ENCODE measurements at regions not wholly inside any gene's neighbourhood (a gene's known extent, or its start where the extent isn't known, plus 50 kb on each side); places are given as distances from the start of the nearest gene placed in this dataset.
A peak's percentile ranks its signal among the peaks of the same experiment; 100 is the strongest.
"Not testable (repeated sequence)": the region's sequence is repeated elsewhere in the genome, so short reads cannot be mapped to it uniquely, and the experiment has no call there.

DNA sequence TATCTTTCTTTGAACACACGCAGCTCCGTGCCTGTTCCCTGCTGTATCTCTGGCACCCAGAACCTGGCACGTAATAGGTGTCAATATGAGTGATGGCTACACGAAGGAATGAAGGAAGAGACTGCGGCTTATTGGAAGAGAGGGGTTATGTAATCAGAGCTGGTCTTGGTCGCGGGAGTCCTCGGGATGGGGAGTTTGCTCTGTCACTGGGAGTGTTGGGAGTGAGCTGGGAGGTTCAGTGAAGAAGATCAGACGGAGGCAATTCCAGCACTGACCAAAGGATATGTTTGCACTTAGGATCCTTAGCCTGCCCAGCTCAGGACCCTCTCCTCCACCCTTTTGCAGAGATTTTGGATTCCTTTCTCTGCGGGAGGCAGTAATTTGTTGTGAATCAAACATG, 709.1 kb downstream of the PTPRU start:
- no peak for DNase-seq

DNA sequence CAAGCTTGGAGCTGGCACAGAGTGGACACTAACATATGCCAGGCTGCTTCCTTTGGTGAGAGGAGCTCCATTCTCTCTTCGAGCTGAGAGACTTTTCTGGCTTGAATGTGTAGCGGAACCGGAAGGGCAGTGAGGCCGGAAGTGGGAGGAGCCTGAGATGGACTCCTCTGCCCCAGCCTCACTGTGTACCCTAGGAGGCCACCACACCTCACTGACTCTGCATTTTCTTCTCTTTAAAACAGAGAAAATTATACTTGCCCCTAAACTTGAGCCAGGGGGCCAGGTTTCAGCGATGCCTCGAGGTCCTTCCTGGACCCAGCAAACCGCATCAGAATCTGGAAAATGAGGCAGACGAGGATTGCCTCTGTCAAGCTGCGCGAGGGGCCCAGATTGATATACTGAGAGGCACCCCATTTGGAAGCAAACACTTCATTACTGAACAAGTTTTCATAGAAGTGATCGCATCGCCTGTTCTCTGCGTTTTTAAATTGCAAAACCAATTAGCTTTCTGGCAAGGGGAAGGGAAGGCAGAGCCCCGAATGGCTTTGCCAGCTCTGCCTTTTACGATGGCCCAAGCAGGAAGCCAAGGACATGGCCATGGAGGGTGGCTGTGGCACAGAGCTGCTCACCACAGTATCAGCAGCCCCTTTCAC, 708.1 kb downstream of the PTPRU start:
- DNase-seq = no peak

DNA sequence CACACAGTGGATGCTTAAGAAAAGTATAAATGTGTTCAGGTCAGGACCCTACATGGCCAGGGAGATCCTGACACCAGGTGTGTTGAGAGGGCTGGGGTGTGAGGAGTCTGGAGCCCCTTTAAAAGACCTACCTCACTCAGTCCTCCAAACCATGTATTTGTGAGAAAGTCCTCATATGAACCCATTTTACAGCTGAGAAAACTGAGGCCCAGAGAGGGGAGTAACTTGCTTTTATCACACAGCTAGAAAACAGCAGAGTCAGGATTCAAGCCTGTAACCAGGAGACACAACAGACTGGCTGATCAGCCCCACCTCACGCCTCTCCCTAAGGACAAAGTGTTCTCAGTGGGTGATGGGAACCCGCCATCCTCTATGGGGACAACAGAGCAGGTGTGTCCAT, 706.7 kb downstream of the PTPRU start:
- no peak for DNase-seq

DNA sequence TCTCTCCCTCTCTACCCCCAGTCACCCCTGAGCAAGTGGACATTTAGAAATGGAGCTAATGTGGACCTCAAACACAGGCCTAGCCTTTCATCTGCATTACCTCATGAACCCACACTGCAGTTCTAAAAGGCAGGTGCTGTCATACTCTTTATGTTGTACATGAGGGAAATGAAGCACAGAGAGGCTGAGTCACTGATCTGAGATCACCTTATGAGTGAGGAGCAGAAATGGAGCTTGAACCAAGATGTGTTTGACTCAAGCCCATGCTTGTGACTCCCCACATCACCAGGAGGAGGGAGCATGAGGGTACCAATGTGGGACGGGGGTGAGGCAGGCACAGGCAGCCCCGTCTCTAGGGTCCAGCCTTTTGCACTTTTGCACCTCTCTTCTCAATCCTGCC, 702.8 kb downstream of the PTPRU start:
- no peak for DNase-seq

DNA sequence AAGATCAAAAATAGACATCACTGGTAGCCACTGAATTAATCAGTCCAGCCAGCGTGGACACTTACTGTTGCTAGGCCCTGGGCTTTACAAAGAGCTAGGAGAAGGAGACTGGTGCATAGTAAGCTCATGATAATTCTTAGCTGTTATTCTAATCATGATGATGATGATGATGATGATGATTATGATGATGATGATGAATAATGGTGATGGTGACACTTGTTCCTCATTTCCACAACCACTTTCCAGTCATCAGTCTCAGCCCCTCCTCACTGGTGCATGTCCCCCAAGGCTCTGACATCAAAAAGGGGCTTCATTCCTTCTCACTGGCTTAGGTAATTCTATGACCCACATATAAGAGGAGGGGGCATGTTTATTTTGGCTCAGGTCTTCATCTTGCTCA, 701.0 kb downstream of the PTPRU start:
- DNase-seq = no peak

DNA sequence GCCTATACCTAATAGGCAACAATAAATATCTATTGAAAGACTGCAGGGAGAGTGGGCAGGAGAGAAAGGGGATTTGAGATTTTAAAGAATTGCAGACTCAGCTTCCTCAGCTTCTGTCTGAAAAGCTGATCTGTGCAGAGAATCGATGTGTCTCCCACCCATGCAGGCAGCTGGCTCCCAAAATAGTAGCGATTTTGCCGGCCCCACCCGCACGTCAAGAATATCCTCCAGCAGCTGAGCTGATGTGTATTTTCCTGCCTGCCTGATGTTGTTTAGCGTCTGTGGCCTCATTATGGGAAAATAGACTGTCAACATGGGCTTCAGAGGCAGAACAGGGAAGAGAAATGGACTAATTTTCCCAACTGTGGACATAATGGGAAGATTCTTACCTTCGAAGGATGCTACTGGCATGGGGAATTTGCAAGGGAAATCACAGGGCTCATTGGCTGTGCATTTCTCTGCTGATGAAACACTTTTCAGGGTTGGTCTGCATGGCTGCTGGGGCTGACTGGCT, 699.8 kb downstream of the PTPRU start:
- no peak for DNase-seq

DNA sequence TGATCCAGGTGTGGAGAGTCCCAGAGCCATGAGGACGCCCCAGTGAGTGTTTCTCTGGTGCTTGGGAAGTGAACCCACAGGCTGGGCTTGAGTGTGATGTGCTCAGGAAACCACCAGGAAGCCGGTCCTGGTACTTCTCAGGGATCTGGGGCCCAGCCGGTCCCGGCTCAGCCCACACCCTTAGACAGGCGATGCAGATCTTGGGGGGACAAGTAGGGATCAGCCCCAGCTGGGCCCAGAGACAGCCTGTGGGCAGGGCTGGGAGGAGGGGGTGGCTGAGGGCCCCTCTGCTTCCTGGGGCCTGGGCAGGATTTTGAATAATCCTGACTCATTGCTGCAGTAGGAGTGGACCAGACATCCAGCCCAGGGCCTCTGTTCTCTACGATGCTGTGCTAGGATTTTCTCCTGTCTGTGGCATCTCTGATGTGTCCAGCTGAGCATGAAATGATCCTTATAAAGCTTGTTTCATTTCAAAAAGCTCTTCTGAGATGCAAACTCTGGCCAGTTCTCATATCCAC, 698.0 kb downstream of the PTPRU start:
- no peak for DNase-seq

DNA sequence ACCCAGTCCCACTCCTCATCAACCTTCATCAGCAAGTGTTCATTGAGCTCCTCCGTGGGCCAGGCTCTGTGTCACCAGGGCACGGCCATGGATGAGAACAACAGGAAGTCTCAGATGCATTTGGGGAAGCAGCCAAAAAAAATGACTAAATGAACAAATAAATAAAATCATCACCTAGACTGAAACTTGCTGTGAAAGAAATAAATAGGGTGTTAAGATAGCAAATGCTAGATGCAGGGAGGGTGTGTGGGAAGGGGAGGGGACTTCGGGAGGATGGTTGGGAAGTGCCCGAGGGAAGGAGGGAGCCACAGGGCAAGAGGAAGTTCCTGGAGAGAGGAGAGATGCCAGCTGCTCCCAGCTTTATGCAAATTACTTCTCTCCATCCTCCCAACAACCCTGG, 696.7 kb downstream of the PTPRU start:
- DNase-seq = no peak

DNA sequence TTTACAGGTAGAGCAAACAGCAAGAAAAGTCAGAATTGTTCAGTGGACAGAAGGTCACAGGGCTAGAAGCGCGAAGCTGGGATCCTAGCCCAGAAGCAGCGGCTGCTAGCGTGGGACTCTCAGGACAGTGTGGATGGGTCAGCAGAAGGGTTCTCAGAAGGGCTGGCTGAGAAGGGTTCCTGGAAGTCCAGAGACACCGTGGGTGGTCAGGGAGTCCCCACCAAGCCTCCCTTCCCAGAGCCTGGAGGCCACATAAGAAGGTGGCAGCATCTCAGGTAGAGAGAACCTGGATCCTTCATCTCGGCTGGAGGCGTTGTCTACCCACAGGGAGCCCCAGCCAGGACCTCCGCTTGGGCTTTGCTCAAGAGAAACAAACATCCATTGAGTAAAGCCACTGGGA, 696.3 kb downstream of the PTPRU start:
- no peak for DNase-seq

DNA sequence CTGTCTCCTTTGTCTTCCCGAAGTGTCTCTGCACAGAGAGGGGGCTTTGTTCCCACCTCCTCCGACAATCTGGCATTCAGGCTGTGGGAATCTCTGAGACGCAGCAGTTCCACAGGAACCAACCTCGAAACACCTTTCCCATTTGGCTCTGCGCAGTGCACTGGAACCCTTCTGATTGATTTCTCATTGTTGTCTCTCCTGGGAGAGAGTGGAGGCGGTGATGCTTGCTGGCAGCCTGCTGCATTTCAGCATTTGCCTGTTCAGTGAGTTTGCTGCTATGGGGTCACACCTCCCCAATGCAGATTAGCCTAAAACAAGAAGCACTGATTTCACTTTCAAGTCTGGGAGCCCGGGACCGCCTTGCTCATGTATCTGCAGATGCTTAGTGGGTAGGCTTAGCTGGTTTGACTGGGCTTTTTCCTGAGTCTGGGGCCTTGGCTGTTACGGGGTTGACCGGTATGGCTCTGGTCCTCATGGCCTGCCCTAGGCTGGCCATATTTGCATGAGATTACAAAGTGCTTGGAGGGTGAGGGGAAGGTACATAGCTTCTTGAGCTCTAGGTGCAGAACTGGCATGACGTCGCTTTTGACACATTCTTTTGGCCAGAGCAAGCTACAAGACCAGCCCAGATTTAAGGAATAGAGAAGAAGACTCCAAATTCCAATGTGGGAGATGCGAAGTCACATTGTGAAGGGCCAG, 695.3 kb downstream of the PTPRU start:
- DNase-seq = no peak

DNA sequence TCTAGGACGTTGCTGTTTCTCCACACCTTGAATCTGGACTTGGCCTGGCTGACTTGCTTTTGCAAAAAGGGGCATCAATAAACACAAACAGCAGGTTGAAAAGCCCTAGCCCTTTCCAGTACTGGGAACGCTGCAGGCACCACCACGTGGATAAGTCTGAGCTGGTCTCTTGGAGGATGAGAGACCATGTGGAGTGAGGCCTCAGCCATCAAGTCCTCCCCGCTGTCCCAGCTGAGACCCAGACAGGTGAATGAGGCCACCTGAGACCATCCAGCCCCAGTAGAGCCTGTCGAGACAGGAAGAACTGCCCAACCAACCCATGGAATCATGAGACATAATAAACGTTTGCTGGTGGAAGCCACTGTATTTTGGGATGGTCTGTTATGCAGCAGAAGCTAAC, 688.7 kb downstream of the PTPRU start:
- no peak for DNase-seq

DNA sequence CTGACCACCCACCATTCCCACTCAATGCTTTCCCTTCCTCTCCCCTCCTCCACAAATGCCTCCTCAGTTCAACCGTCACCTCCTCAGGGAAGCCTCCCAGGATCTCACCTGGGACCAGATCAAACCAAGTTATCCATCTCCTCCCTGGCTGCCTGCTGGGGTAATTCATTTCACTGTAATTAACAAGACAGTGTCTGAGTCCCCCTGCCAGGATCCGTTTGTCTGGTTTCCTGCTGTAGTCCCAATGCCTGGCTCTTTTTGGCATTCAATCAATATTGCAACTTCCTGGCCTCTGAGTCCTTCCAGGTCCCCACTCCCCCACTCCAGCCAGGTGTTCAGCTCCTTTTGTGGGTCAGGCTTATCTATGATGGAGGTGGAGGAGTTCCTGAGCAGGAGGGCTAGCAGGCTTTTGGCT, 687.7 kb downstream of the PTPRU start:
- DNase-seq = no peak

DNA sequence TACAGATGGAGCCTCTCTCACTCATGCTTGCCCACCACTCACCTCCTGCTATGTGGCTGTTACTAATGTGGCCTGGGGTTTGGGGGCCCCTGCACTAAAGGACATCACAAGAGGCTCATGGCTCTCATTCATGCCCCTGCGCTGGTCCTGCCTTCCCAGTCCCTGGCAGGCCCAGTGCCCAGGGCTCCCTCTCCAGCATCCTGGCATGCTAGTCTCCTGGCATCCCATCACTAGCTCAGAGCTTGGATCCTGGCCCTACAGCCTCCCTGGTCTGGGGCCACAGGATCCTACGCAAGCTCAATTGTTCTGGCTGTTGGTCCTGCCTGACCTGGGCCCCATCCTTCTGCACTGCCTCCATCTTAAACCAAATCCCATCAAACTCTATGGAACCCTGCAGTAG, 685.4 kb downstream of the PTPRU start:
- no peak for DNase-seq

DNA sequence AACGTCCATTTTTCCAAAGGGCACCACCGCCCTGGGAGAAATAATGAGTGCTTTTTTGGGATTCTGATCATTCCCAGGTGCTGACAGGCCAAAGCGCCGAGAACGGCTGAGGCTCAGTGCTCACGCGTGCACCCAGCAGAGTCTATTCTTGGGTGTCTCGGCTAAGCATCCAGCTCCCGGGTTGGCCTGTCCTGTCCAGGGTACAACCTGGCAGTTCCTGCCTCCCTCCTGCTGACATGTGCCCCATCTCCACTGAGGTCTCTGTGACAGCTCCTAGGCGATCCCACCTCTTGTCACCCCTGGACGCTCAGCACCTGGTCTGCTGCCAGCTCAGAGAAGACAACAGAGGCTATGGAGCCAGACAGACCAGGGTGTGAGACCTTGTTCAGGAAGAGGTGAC, 684.5 kb downstream of the PTPRU start:
- no peak for DNase-seq

DNA sequence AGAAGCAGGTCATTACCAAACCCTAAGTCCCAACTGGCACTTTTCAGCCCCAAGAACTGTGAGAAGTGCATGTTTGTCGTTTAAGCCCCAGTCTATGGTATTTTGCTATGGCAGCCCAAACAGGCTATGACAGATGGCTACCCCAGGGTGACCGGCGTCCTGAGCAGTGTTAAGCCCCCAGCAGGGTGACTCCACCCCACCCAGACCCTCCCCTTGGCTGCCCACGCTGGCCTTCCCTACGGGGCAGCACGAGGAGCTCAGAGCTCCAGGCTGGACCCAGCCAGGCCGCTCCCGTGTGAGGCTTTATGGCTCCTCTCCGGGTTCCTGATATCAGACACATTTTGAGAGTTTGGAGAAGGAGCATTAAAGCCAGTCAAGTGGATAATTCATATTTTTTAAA, 684.0 kb downstream of the PTPRU start:
- no peak for DNase-seq

DNA sequence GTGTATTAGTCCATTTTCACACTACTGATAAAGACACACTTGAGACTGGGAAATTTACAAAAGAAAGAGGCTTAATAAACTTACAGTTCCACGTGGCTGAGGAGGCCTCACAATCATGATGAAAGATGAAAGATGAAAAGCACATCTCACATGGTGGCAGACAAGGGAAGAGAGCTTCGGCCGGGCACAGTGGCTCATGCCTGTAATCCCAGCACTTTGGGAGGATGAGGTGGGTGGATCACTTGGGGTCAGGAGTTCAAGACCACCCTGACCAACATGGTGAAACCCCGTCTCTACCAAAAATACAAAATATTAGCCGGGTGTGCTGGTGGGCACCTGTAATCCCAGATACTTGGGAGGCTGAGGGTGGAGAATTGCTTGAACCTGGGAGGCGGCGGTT, 682.7 kb downstream of the PTPRU start:
- not testable (repeated sequence) for DNase-seq

DNA sequence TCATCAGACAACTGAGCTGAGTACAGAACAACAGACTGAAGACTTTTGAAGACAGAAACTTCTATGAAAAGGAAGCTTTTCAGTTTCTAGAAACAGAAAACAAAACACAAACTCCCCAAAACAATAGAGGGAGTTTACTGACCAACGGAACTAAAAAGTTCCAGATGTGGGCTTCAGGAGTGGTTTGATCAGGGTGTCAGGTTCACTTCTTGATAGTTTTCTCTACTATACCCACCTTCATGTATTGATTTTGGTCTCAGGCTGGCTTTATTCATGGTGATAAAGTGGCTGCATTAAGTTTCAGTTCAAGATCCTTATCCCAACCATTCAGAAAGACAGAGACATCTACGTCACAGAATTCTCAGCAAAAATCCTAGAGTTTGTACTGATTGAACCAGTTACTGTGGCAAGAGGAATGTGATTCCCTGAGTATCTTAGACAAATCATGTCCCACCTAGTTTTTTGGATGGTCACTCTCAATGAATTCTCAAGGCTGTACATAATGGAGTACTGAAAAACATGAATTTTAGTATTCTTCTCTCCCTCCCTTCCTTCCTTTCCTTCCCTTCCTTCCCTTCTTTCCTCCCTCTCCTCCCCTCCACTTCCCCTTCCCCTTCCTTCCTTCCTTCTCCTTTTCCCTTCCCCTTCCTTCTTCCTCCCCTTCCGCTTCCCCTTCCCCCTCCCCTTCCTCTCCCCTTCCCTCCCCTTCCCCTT, 680.5 kb downstream of the PTPRU start:
- DNase-seq = no peak

DNA sequence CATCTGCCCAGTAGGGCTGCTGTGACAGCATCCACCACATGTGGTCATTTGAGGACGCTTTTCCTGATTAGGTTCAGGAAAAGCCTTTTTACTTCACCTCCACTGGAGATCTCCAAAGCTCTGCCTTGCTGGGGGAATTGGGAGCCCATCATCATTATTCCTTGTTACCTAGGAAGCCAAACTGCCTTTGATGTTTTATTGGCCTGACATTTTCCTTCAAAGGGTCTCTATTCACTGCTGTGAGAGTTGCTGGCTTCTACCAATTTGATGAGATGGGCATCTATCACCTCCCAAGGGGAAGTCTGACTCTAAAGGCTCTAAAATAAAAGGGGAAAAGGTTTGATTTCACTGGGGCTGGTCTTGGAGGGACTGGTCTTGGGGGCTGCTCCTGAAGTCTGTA, 678.6 kb downstream of the PTPRU start:
- DNase-seq = no peak

DNA sequence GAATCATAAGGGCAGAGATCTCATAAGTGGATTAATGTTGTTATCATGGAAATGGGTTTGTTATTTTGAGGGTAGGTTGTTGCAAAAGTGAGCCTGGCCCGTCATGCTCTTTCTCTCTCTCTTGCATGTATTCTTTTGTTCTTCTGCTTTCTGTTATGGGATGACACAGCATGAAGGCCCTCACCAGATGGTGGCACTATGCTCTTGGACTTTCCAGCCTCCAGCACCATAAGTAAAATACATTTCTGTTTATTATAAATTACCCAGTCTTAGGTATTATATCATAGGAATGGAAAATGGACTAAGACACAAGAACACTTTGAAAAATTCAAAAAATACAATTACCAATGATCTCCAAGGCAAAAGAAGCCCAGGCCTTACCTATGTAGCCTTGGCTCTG, 676.1 kb downstream of the PTPRU start:
- DNase-seq = peak; percentile 25

DNA sequence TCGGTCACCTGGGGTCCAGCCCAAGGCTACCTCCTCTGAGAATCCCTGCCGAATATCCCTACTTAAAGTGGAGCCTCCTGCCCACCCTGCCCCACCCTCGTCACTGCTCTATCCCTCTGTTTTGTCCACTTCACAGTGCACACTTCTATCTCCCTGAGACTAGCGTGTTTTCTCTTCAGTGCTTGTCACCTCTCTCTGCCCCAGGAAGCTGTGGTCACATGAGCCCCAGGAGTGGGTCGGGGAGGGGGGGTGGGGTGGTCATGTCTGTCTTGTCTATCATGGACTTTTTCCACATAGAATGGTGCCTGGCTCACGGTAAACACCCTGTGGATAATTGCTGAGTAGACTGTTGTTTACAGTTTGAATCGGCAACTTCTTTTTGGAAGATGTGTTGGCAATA, 673.6 kb downstream of the PTPRU start:
- DNase-seq = no peak

DNA sequence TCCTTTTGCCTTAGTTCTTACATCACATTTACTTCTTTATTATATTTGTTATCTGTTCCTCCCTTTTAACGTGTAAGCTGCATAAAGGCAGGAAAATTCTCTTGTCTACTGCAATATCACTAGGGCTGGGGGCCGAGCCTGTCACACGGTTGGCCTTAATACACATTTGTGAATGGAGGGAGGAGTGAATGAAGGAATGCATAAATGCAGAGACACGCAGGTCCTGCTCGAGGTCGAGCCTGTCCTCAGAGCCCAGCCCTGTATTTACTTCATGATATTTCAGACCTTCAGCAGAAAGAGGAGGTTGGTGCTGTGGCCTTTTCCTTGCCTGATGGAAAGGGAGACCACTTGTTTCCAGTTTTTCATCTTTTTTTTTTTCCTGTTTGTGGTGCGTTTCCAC, 671.3 kb downstream of the PTPRU start:
- no peak for DNase-seq

DNA sequence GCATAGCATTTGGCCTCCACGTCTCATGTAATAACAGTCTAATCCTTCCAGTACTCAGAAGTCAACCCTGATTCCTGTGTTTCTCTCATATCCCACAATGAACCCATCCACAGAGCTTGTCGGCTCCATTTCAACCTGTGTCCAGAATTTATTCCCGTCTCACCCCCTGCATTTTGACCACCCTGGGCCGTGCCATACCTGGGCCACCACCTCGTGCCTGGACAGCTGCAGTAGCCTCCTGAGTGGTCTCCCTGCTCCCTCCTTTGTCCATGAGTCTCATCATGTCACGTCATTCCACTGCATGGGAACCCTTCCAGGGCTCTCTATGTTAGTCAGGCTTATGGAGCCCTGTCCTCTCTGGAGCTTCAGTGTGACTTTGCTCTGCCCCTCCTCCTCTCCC, 670.6 kb downstream of the PTPRU start:
- DNase-seq = no peak

DNA sequence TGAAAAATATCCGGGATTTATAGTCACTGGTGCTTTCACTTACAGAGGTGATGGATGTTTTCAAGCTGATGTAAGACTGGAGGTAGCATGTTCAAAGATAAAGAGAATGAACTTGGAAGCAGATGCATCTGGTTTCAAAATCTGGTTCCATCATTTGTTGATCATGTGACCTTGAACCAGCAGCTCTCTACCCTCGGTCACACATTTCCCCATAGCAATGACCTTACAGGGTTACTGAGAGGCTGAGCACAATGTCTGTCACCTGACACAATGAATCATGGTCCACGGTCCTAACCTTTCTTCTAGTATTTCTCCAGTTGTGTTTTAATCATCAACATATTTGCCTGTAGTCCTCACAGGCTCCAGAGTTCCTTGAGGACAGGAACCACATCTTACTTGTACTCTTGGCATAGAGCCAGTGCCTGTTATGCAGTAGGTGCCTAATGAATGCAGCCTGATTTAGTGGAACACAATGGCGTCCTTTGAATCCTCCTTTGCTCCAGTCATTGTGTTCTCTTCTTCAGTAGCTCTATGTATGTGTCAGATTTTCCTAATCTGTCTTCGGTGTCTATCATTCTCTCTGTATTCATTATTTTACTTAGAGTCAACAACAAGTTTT, 667.3 kb downstream of the PTPRU start:
- no peak for DNase-seq

Measured in fibroblast of skin of right quadriceps (primary cell).